Body of pancreas (tissue), 4 donors: ENCODE measurements at regions not wholly inside any gene's neighbourhood (a gene's known extent, or its start where the extent isn't known, plus 50 kb on each side); places are given as distances from the start of the nearest gene placed in this dataset.

Source experiments
- ATAC-seq: fragments of 150-250 bp; one replicate; pipeline ENCODE4 v1.9.1; 2016
- DNase-seq, 4 donors: peaks; one replicate each; pipeline ENCODE4 v3.0.0-alpha.2; 2019
- H3K27ac ChIP-seq, 4 donors: fragments of 200-600 bp; sonication (generic); 1 replicate in 3 of 4; 2 replicates in 1 of 4; pipeline versions ENCODE4 v1.5.1 to v1.6.1; 2016 to 2019; ENCODE audit warnings: mild to moderate bottlenecking in 1 of 4, mixed read lengths in 1 of 4, moderate library complexity in 1 of 4
- H3K27me3 ChIP-seq, 2 donors: fragments of 200-600 bp; sonication (generic); one replicate each; pipeline ENCODE4 v1.6.0; 2016; ENCODE audit warnings: mild to moderate bottlenecking in 1 of 2
- H3K36me3 ChIP-seq, 2 donors: fragments of 200-600 bp; sonication (generic); replicated peaks in 1 of 2; 2 replicates each; pipeline ENCODE4 v1.5.1; 2016; ENCODE audit warnings: low read depth in 2 of 2; ENCODE audit not compliant: insufficient read depth in 1 of 2
- H3K4me1 ChIP-seq: fragments of 200-600 bp; sonication (generic); one replicate; pipeline ENCODE4 v1.6.0; 2016
- H3K4me3 ChIP-seq, 2 donors: fragments of 200-600 bp; sonication (generic); 1 replicate in 1 of 2; 2 replicates in 1 of 2; pipeline ENCODE4 v1.5.1; 2016 to 2019
- H3K9me3 ChIP-seq, 3 donors: fragments of 200-600 bp; sonication (generic); 1 replicate in 2 of 3; 2 replicates in 1 of 3; pipeline ENCODE4 v1.5.1; 2016
- CTCF ChIP-seq, 7 experiments: fragments of 450-650 bp in 4 of 7; fragments of 200-600 bp in 3 of 7; sonication (generic) in 3 of 7; IDR thresholded peaks; one replicate each; pipeline ENCODE4 v1.5.1; 2016 to 2019; ENCODE audit warnings: antibody characterized with exemption in 7 of 7
- POLR2A ChIP-seq, 3 donors: fragments of 450-650 bp; IDR thresholded peaks; one replicate each; pipeline ENCODE4 v1.6.1; 2016; ENCODE audit warnings: antibody characterized with exemption in 3 of 3, mild to moderate bottlenecking in 2 of 3
- WGBS, 2 donors: methylation state at CpG; one replicate each; pipeline ENCODE4 v1.1.5; 2017; 5-methylcytosine and 5-hydroxymethylcytosine counted together
- intact Hi-C: fragments of 100-400 bp; cut with DNase I; formaldehyde crosslinking; loops from one replicate; pipeline ENCODE4 v1.15.1; 2023

- Histone ChIP-seq H3K4me1 (peaks cover 7% of the 10 kb centered on the region), H3K27ac (no peak overlapping the region), H3K4me3 (no peak overlapping the region), H3K9me3 (no peaks in the 10 kb centered on the region), H3K36me3 (no peaks in the 10 kb centered on the region), H3K27me3 (no peaks in the 10 kb centered on the region)
- no peak for DNase-seq
- ATAC-seq = no peak
- TF ChIP-seq POLR2A (IDR thresholded peaks at IDR 0.05) (no peak), CTCF (IDR thresholded peaks at IDR 0.05) (no peak)
- intact Hi-C loops = no loop called here
- WGBS, 2 donors = 27 to 31% methylated on average over 2 of the region's 2 CpGs
Observed at GRCh38 chr12:105956662-105957457, 181.9 kb downstream of the NUAK1 start.

- Histone ChIP-seq H3K36me3 (no peaks in the 10 kb centered on the region), H3K9me3 (no peaks in the 10 kb centered on the region), H3K4me1 (peaks cover 7% of the 10 kb centered on the region), H3K27ac (peak overlapping the region in 1 of 4 donors; percentile 4), H3K27me3 (no peaks in the 10 kb centered on the region), H3K4me3 (no peak overlapping the region)
- TF ChIP-seq CTCF (IDR thresholded peaks at IDR 0.05) (no peak), POLR2A (IDR thresholded peaks at IDR 0.05) (no peak)
- peak; percentile 69 for ATAC-seq
- DNase-seq = peak in 3 of 4 donors; percentile 14 to 40 (median 14)
- intact Hi-C loops = no loop called here
- WGBS, 2 donors = 16 to 37% methylated on average over 3 of the region's 3 CpGs
Observed at GRCh38 chr12:105960319-105961083, 178.3 kb downstream of the NUAK1 start.

- intact Hi-C loops = no loop called here
- TF ChIP-seq CTCF (IDR thresholded peaks at IDR 0.05) (no peak), POLR2A (IDR thresholded peaks at IDR 0.05) (no peak)
- DNase-seq (no peak), ATAC-seq (no peak)
- Histone ChIP-seq H3K4me1 (peaks cover 7% of the 10 kb centered on the region), H3K27me3 (no peaks in the 10 kb centered on the region), H3K27ac (no peak overlapping the region), H3K36me3 (no peaks in the 10 kb centered on the region), H3K9me3 (no peaks in the 10 kb centered on the region), H3K4me3 (no peak overlapping the region)
- 88 to 92% methylated on average over 1 of the region's 1 CpG for WGBS, 2 donors
Observed at GRCh38 chr12:105961821-105962671, 176.7 kb downstream of the NUAK1 start.

GRCh38 chr12:105967038-105967776 lies 171.5 kb downstream of the NUAK1 start:
- intact Hi-C loops = no loop called here
- Histone ChIP-seq H3K36me3 (no peaks in the 10 kb centered on the region), H3K4me1 (no peaks in the 10 kb centered on the region), H3K27me3 (no peaks in the 10 kb centered on the region), H3K27ac (no peak overlapping the region), H3K9me3 (no peaks in the 10 kb centered on the region), H3K4me3 (no peak overlapping the region)
- ATAC-seq (no peak), DNase-seq (no peak)
- TF ChIP-seq POLR2A (IDR thresholded peaks at IDR 0.05) = no peak
- no peak for TF ChIP-seq CTCF (IDR thresholded peaks at IDR 0.05)
- whole genome bisulfite sequencing, 2 donors = 35 to 49% methylated on average over 5 of the region's 5 CpGs
